ENCODE measurements at regions not wholly inside any gene's neighbourhood (a gene's known extent, or its start where the extent isn't known, plus 50 kb on each side); places are given as distances from the start of the nearest gene placed in this dataset.

- no peak overlapping the region for H3K9ac ChIP-seq (ENCODE audit: low read depth, low read length, poor library complexity, severe bottlenecking)
These were observed 110.4 kb upstream of the ZNF462 start for GRCh38 chr9:106752581-106752980.

GRCh38 chr9:106753155-106753671 lies 109.8 kb upstream of the ZNF462 start:
- H3K9me3 ChIP-seq (ENCODE audit: insufficient read depth, low read depth, low read length): no peaks in the 10 kb centered on the region
- H3F3A ChIP-seq (ENCODE audit: low read depth): peaks cover 7% of the 10 kb centered on the region; the same call in 1 of the 2 replicates
- no peak overlapping the region for H3K4me3 ChIP-seq (ENCODE audit: low read length, poor library complexity, severe bottlenecking)
- H3K9ac ChIP-seq (ENCODE audit: low read depth, low read length, poor library complexity, severe bottlenecking): no peak overlapping the region
- H3K4me2 ChIP-seq (ENCODE audit: low read depth, low read length, poor library complexity, severe bottlenecking): peak overlapping the region; percentile 12
- TF ChIP-seq CTCF (conservative IDR thresholded peaks at IDR 0.05; ENCODE audit: low read length) (no peak), EZH2phosphoT487 (IDR thresholded peaks at IDR 0.05; ENCODE audit: borderline replicate concordance) (no peak)
- H3K27me3 ChIP-seq (ENCODE audit: insufficient read depth, low read length, poor library complexity, severe bottlenecking): no peaks in the 10 kb centered on the region
- H3K9me2 ChIP-seq (replicated peaks; ENCODE audit: low read depth, low read length): no peaks in the 10 kb centered on the region
- H3K79me2 ChIP-seq (ENCODE audit: insufficient read depth, low read length): no peaks in the 10 kb centered on the region
- H3K36me3 ChIP-seq (ENCODE audit: insufficient read depth, low read length): no peaks in the 10 kb centered on the region
- H2AFZ ChIP-seq (ENCODE audit: low read length): no peak overlapping the region
- H3K4me1 ChIP-seq (ENCODE audit: insufficient read depth, low read length, poor library complexity, severe bottlenecking): peaks cover 35% of the 10 kb centered on the region
- no peaks in the 10 kb centered on the region for H4K20me1 ChIP-seq (ENCODE audit: insufficient read depth, low read length, poor library complexity, severe bottlenecking)

More at GRCh38 chr9:106752581-106752980, 110.4 kb upstream of the ZNF462 start:
- Histone ChIP-seq H4K20me1 (ENCODE audit: insufficient read depth, low read length, poor library complexity, severe bottlenecking) (no peaks in the 10 kb centered on the region), H3K4me1 (ENCODE audit: insufficient read depth, low read length, poor library complexity, severe bottlenecking) (peaks cover 30% of the 10 kb centered on the region), H3F3A (ENCODE audit: low read depth) (peaks cover 7% of the 10 kb centered on the region; the same call in 1 of the 2 replicates), H3K4me3 (ENCODE audit: low read length, poor library complexity, severe bottlenecking) (no peak overlapping the region), H3K9me2 (replicated peaks; ENCODE audit: low read depth, low read length) (no peaks in the 10 kb centered on the region), H3K36me3 (ENCODE audit: insufficient read depth, low read length) (no peaks in the 10 kb centered on the region), H3K79me2 (ENCODE audit: insufficient read depth, low read length) (no peaks in the 10 kb centered on the region), H2AFZ (ENCODE audit: low read length) (no peak overlapping the region), H3K4me2 (ENCODE audit: low read depth, low read length, poor library complexity, severe bottlenecking) (peak overlapping the region; percentile 12), H3K27me3 (ENCODE audit: insufficient read depth, low read length, poor library complexity, severe bottlenecking) (no peaks in the 10 kb centered on the region), H3K9me3 (ENCODE audit: insufficient read depth, low read depth, low read length) (no peaks in the 10 kb centered on the region)
- no peak for TF ChIP-seq CTCF (conservative IDR thresholded peaks at IDR 0.05; ENCODE audit: low read length)
- no peak for TF ChIP-seq EZH2phosphoT487 (IDR thresholded peaks at IDR 0.05; ENCODE audit: borderline replicate concordance)

GRCh38 chr9:106755736-106756135 lies 107.2 kb upstream of the ZNF462 start:
- no peak overlapping the region for H3K4me2 ChIP-seq (ENCODE audit: low read depth, low read length, poor library complexity, severe bottlenecking)

More at GRCh38 chr9:106755736-106756135, 107.2 kb upstream of the ZNF462 start:
- H3K9me3 ChIP-seq (ENCODE audit: insufficient read depth, low read depth, low read length): no peaks in the 10 kb centered on the region
- H3K9ac ChIP-seq (ENCODE audit: low read depth, low read length, poor library complexity, severe bottlenecking): no peak overlapping the region
- H3K9me2 ChIP-seq (replicated peaks; ENCODE audit: low read depth, low read length): no peaks in the 10 kb centered on the region
- no peaks in the 10 kb centered on the region for H4K20me1 ChIP-seq (ENCODE audit: insufficient read depth, low read length, poor library complexity, severe bottlenecking)
- no peaks in the 10 kb centered on the region for H3K79me2 ChIP-seq (ENCODE audit: insufficient read depth, low read length)
- no peak overlapping the region for H2AFZ ChIP-seq (ENCODE audit: low read length)
- no peaks in the 10 kb centered on the region for H3K36me3 ChIP-seq (ENCODE audit: insufficient read depth, low read length)
- H3K27me3 ChIP-seq (ENCODE audit: insufficient read depth, low read length, poor library complexity, severe bottlenecking): no peaks in the 10 kb centered on the region
- no peak overlapping the region for H3K4me3 ChIP-seq (ENCODE audit: low read length, poor library complexity, severe bottlenecking)
- H3K4me1 ChIP-seq (ENCODE audit: insufficient read depth, low read length, poor library complexity, severe bottlenecking): peaks cover 41% of the 10 kb centered on the region
- TF ChIP-seq EZH2phosphoT487 (IDR thresholded peaks at IDR 0.05; ENCODE audit: borderline replicate concordance): no peak
- TF ChIP-seq CTCF (conservative IDR thresholded peaks at IDR 0.05; ENCODE audit: low read length): no peak
- peaks cover 7% of the 10 kb centered on the region; the same call in 1 of the 2 replicates for H3F3A ChIP-seq (ENCODE audit: low read depth)

Measured in Loucy (cell line).